HEK293 (cell line): ENCODE measurements at regions not wholly inside any gene's neighbourhood (a gene's known extent, or its start where the extent isn't known, plus 50 kb on each side); places are given as distances from the start of the nearest gene placed in this dataset.

Experiments
- ZFP41 ChIP-seq: fragments of 450-650 bp; formaldehyde crosslinking; IDR thresholded peaks from 2 replicates; pipeline ENCODE4 v1.5.1; 2016; ENCODE audit warnings: missing biosample characterization, missing genetic modification characterization, borderline replicate concordance
- ZNF274 ChIP-seq, 2 experiments: fragments of 200-500 bp in 1 of 2; fragments of 450-650 bp in 1 of 2; sonication (Bioruptor generic) in 1 of 2; formaldehyde crosslinking in 1 of 2; IDR thresholded peaks; 2 replicates each; pipeline versions ENCODE4 v1.5.1 to v1.6.1; 2014 to 2016; ENCODE audit warnings: borderline replicate concordance in 1 of 2, inconsistent platforms in 1 of 2, low read length in 1 of 2, missing biosample characterization in 1 of 2, missing genetic modification characterization in 1 of 2
- ZNF830 ChIP-seq: fragments of 450-650 bp; IDR thresholded peaks from 2 replicates; pipeline ENCODE4 v1.5.0; 2018; ENCODE audit warnings: missing biosample characterization, missing genetic modification characterization, low read depth, mild to moderate bottlenecking, moderate library complexity
- TF ChIP-seq, protein P1 (sequence below): fragments of 450-650 bp; formaldehyde crosslinking; IDR thresholded peaks from 2 replicates; pipeline ENCODE4 v1.5.1; 2016; ENCODE audit warnings: missing biosample characterization, missing genetic modification characterization
- TF ChIP-seq, protein P2 (sequence below): fragments of 450-650 bp; formaldehyde crosslinking; IDR thresholded peaks from 2 replicates; pipeline ENCODE4 v1.5.1; 2016; ENCODE audit warnings: missing biosample characterization, missing genetic modification characterization

GRCh38 chr12:11573880-11574279 is 75.6 kb upstream of the ETV6 start:
- TF ChIP-seq, protein P1, sequence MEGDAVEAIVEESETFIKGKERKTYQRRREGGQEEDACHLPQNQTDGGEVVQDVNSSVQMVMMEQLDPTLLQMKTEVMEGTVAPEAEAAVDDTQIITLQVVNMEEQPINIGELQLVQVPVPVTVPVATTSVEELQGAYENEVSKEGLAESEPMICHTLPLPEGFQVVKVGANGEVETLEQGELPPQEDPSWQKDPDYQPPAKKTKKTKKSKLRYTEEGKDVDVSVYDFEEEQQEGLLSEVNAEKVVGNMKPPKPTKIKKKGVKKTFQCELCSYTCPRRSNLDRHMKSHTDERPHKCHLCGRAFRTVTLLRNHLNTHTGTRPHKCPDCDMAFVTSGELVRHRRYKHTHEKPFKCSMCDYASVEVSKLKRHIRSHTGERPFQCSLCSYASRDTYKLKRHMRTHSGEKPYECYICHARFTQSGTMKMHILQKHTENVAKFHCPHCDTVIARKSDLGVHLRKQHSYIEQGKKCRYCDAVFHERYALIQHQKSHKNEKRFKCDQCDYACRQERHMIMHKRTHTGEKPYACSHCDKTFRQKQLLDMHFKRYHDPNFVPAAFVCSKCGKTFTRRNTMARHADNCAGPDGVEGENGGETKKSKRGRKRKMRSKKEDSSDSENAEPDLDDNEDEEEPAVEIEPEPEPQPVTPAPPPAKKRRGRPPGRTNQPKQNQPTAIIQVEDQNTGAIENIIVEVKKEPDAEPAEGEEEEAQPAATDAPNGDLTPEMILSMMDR (tag by site-specific recombination), result no peak
- TF ChIP-seq, protein P2, sequence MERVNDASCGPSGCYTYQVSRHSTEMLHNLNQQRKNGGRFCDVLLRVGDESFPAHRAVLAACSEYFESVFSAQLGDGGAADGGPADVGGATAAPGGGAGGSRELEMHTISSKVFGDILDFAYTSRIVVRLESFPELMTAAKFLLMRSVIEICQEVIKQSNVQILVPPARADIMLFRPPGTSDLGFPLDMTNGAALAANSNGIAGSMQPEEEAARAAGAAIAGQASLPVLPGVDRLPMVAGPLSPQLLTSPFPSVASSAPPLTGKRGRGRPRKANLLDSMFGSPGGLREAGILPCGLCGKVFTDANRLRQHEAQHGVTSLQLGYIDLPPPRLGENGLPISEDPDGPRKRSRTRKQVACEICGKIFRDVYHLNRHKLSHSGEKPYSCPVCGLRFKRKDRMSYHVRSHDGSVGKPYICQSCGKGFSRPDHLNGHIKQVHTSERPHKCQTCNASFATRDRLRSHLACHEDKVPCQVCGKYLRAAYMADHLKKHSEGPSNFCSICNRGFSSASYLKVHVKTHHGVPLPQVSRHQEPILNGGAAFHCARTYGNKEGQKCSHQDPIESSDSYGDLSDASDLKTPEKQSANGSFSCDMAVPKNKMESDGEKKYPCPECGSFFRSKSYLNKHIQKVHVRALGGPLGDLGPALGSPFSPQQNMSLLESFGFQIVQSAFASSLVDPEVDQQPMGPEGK (tag by site-specific recombination), result no peak
- TF ChIP-seq ZNF274 (IDR thresholded peaks at IDR 0.05; ENCODE audit: low read length), result no peak
- TF ChIP-seq ZNF274 (tag by site-specific recombination; IDR thresholded peaks at IDR 0.05; ENCODE audit: borderline replicate concordance), result no peak
- no peak for TF ChIP-seq ZFP41
- no peak for TF ChIP-seq ZNF830 (tag by site-specific recombination)
